ENCODE measurements at regions not wholly inside any gene's neighbourhood (a gene's known extent, or its start where the extent isn't known, plus 50 kb on each side); places are given as distances from the start of the nearest gene placed in this dataset.

DNA sequence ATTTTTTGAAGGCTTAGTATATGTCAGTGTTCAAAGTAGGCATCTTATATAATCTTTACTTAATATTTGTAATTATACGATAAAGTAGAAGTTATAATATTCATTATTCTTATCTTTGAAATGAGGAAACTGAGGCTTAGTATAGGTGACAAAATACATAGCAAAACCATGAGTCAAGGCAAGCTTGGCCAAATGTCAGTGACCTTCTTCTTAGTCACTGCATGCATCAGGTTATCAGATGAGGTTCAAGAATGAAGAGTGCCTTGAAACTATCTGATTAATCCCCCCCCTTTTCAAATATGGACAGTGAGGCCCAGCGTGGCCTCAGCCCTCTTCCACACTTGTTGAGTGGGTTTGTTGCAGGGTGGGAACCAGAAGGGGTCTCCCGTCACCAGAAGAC is 59.3 kb downstream of the PMAIP1 start:
- no peak for DNase-seq (ENCODE audit: extremely low read depth, insufficient read length)
- Histone ChIP-seq H3K27me3 (replicated peaks; ENCODE audit: control insufficient read depth, insufficient read depth, low read length) (no peaks in the 10 kb centered on the region), H3K4me3 (replicated peaks; ENCODE audit: low read depth, low read length) (no peak overlapping the region), H3K36me3 (ENCODE audit: control insufficient read depth, insufficient read depth, low read length) (no peaks in the 10 kb centered on the region)
- TF ChIP-seq, protein P1, sequence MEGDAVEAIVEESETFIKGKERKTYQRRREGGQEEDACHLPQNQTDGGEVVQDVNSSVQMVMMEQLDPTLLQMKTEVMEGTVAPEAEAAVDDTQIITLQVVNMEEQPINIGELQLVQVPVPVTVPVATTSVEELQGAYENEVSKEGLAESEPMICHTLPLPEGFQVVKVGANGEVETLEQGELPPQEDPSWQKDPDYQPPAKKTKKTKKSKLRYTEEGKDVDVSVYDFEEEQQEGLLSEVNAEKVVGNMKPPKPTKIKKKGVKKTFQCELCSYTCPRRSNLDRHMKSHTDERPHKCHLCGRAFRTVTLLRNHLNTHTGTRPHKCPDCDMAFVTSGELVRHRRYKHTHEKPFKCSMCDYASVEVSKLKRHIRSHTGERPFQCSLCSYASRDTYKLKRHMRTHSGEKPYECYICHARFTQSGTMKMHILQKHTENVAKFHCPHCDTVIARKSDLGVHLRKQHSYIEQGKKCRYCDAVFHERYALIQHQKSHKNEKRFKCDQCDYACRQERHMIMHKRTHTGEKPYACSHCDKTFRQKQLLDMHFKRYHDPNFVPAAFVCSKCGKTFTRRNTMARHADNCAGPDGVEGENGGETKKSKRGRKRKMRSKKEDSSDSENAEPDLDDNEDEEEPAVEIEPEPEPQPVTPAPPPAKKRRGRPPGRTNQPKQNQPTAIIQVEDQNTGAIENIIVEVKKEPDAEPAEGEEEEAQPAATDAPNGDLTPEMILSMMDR (IDR thresholded peaks at IDR 0.05; ENCODE audit: insufficient read depth, low read length, poor library complexity, severe bottlenecking) = no peak

DNA sequence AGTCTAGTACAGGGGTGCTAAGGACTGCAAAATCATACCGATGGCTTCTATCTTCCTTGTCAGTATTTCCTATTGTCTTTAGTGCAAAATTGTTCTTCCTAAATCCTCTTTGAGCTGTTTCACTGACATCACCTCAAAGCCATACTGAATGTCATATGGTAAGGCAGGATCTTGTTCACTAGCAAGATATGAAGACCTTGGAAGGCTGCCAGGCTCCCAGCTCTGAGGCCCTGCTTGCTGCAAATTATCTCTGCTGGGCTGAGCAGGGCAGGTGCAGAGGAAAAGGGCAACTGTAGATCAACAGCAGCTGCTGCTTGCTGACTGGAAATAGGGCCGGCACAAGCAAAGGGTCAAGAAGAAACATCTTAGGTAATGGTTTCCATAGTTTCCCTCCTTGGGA is 58.2 kb downstream of the PMAIP1 start:
- TF ChIP-seq, protein P1 (IDR thresholded peaks at IDR 0.05; ENCODE audit: insufficient read depth, low read length, poor library complexity, severe bottlenecking) = no peak
- peak; percentile 46 for DNase-seq (ENCODE audit: extremely low read depth, insufficient read length)
- Histone ChIP-seq H3K36me3 (ENCODE audit: control insufficient read depth, insufficient read depth, low read length) (no peaks in the 10 kb centered on the region), H3K27me3 (replicated peaks; ENCODE audit: control insufficient read depth, insufficient read depth, low read length) (no peaks in the 10 kb centered on the region), H3K4me3 (replicated peaks; ENCODE audit: low read depth, low read length) (no peak overlapping the region)

DNA sequence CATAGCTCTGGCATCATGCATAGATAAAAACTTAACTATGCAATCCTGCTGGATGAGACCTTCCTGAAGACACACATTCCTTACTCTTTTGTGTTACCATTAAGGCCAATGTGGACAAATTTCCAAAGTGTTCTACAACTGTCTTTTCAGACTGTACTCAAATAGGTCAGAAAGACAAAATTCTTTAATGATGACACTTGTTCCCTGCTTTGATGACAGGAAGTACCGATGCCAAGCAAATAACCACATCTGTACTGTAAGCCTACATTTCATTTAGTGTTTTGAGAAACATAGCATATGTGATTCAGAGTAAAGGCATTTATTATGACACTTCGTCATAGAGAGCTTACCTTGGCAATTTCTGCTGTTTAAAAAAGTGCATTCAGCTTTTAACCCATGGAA is 55.0 kb downstream of the PMAIP1 start:
- Histone ChIP-seq H3K36me3 (ENCODE audit: control insufficient read depth, insufficient read depth, low read length) (no peaks in the 10 kb centered on the region), H3K4me3 (replicated peaks; ENCODE audit: low read depth, low read length) (no peak overlapping the region), H3K27me3 (replicated peaks; ENCODE audit: control insufficient read depth, insufficient read depth, low read length) (no peaks in the 10 kb centered on the region)
- no peak for DNase-seq (ENCODE audit: extremely low read depth, insufficient read length)
- TF ChIP-seq, protein P1 (IDR thresholded peaks at IDR 0.05; ENCODE audit: insufficient read depth, low read length, poor library complexity, severe bottlenecking) = no peak

DNA sequence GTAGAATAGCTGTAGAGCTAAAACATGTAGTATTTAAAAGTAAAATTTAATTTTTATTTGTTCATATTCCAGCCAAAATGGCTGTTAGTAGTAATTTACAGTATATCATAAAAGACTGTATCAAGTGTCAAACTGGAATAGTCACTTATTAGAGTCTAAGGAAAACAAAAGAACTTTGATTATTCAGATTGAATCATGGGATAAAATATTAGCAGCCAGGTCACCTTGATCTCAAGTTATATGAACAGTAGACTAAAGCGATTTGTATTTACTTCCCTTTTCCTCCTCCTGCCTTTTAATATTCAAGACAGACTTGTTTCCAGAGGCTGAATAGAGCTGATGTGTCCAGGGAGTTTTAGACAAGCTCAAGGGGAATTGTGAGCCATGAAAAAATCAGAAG is 54.4 kb downstream of the PMAIP1 start:
- TF ChIP-seq, protein P1 (IDR thresholded peaks at IDR 0.05; ENCODE audit: insufficient read depth, low read length, poor library complexity, severe bottlenecking) = no peak
- DNase-seq (ENCODE audit: extremely low read depth, insufficient read length) = no peak
- no peaks in the 10 kb centered on the region for H3K36me3 ChIP-seq (ENCODE audit: control insufficient read depth, insufficient read depth, low read length)
- no peak overlapping the region for H3K4me3 ChIP-seq (replicated peaks; ENCODE audit: low read depth, low read length)
- H3K27me3 ChIP-seq (replicated peaks; ENCODE audit: control insufficient read depth, insufficient read depth, low read length) = no peaks in the 10 kb centered on the region

Measured in GM06990 (cell line).